NCI-H1105 treated with DMSO at 0.1 percent for 48 hours (cell line): ENCODE measurements at regions not wholly inside any gene's neighbourhood (a gene's known extent, or its start where the extent isn't known, plus 50 kb on each side); places are given as distances from the start of the nearest gene placed in this dataset.
"Not testable (repeated sequence)": the region's sequence is repeated elsewhere in the genome, so short reads cannot be mapped to it uniquely, and the experiment has no call there.

Source experiments
- DNase-seq: peaks from one replicate; lab custom pipeline; 2025; lab: John Stamatoyannopoulos, UW

GRCh38 chr12:92061061-92061460 is 84.6 kb downstream of the BTG1 start:
- no peak for DNase-seq

- DNase-seq = no peak
Measured at GRCh38 chr12:92059960-92060359, 85.7 kb downstream of the BTG1 start.

GRCh38 chr12:92058664-92059063 is 87.0 kb downstream of the BTG1 start:
- no peak for DNase-seq

GRCh38 chr12:92056756-92057155 is 88.9 kb downstream of the BTG1 start:
- DNase-seq = not testable (repeated sequence)

GRCh38 chr12:92056290-92056689 is 89.4 kb downstream of the BTG1 start:
- DNase-seq = no peak

GRCh38 chr12:92055877-92056276 is 89.8 kb downstream of the BTG1 start:
- DNase-seq = no peak

- no peak for DNase-seq
Measured at GRCh38 chr12:92051441-92051840, 94.2 kb downstream of the BTG1 start.

- DNase-seq = no peak
Measured at GRCh38 chr12:92049403-92049802, 96.2 kb downstream of the BTG1 start.

GRCh38 chr12:92047393-92047826 is 98.2 kb downstream of the BTG1 start:
- DNase-seq = no peak

- DNase-seq = no peak
Measured at GRCh38 chr12:92046557-92047392, 98.9 kb downstream of the BTG1 start.

GRCh38 chr12:92045852-92046251 is 99.8 kb downstream of the BTG1 start:
- DNase-seq = no peak

GRCh38 chr12:92044435-92044834 is 101.2 kb downstream of the BTG1 start:
- no peak for DNase-seq

- DNase-seq = no peak
Measured at GRCh38 chr12:92042791-92043531, 102.7 kb downstream of the BTG1 start.

- no peak for DNase-seq
Measured at GRCh38 chr12:92041742-92042141, 103.9 kb downstream of the BTG1 start.

- no peak for DNase-seq
Measured at GRCh38 chr12:92039046-92039445, 106.6 kb downstream of the BTG1 start.

GRCh38 chr12:92038476-92038875 is 107.2 kb downstream of the BTG1 start:
- DNase-seq = no peak

- no peak for DNase-seq
Measured at GRCh38 chr12:92036771-92037453, 108.7 kb downstream of the BTG1 start.

- no peak for DNase-seq
Measured at GRCh38 chr12:92036061-92036620, 109.5 kb downstream of the BTG1 start.

- DNase-seq = no peak
Measured at GRCh38 chr12:92035477-92035876, 110.2 kb downstream of the BTG1 start.

GRCh38 chr12:92034858-92035401 is 110.7 kb downstream of the BTG1 start:
- peak; percentile 96 for DNase-seq

- DNase-seq = no peak
Measured at GRCh38 chr12:92034083-92034482, 111.6 kb downstream of the BTG1 start.

GRCh38 chr12:92032965-92033364 is 112.7 kb downstream of the BTG1 start:
- DNase-seq = no peak
